ENCODE measurements at regions not wholly inside any gene's neighbourhood (a gene's known extent, or its start where the extent isn't known, plus 50 kb on each side); places are given as distances from the start of the nearest gene placed in this dataset.

- TF ChIP-seq, protein P1, sequence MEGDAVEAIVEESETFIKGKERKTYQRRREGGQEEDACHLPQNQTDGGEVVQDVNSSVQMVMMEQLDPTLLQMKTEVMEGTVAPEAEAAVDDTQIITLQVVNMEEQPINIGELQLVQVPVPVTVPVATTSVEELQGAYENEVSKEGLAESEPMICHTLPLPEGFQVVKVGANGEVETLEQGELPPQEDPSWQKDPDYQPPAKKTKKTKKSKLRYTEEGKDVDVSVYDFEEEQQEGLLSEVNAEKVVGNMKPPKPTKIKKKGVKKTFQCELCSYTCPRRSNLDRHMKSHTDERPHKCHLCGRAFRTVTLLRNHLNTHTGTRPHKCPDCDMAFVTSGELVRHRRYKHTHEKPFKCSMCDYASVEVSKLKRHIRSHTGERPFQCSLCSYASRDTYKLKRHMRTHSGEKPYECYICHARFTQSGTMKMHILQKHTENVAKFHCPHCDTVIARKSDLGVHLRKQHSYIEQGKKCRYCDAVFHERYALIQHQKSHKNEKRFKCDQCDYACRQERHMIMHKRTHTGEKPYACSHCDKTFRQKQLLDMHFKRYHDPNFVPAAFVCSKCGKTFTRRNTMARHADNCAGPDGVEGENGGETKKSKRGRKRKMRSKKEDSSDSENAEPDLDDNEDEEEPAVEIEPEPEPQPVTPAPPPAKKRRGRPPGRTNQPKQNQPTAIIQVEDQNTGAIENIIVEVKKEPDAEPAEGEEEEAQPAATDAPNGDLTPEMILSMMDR (IDR thresholded peaks at IDR 0.05): no peak
- TF ChIP-seq POLR2A (IDR thresholded peaks at IDR 0.05): no peak
These were observed 393.3 kb downstream of the PLK2 start for GRCh38 chr5:58066557-58066956.

Data from lower leg skin (tissue), 3 donors.